ENCODE measurements at regions not wholly inside any gene's neighbourhood (a gene's known extent, or its start where the extent isn't known, plus 50 kb on each side); places are given as distances from the start of the nearest gene placed in this dataset.

DNA sequence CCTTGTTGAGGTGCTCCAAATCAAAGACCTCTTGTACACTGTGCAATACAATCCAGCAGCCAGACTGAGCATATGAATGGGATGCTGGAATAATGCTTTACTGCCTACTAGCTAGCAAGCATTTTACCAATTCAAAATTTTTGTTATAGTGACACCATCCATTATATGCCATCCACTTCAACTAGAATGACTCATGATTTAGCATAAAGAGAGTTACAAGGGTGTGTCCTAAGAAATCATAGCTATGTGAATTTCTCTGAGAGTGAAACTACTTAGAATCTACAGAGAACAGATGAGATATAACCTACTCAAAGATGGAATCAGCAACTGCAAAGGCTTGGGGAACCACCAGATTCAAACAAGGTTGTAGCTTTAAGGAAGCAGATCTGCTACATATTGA lies 221.9 kb downstream of the LHFPL1 start:
- no peak for TF ChIP-seq POLR2A (IDR thresholded peaks at IDR 0.05; ENCODE audit: low read depth, low read length)
- TF ChIP-seq TAF1 (IDR thresholded peaks at IDR 0.05; ENCODE audit: borderline replicate concordance, low read depth, low read length): no peak
- no peak for TF ChIP-seq POLR2AphosphoS5 (IDR thresholded peaks at IDR 0.05; ENCODE audit: low read depth, low read length)

Measured in GM12892 (cell line).